Vagina (tissue), 2 donors: ENCODE measurements at regions not wholly inside any gene's neighbourhood (a gene's known extent, or its start where the extent isn't known, plus 50 kb on each side); places are given as distances from the start of the nearest gene placed in this dataset.

Experiments
- DNase-seq, 2 donors: peaks; one replicate each; pipeline ENCODE4 v3.0.0-alpha.2; 2017; ENCODE audit errors: extremely low spot score in 2 of 2
- H3K27ac ChIP-seq: fragments of 200-600 bp; sonication (generic); one replicate; pipeline ENCODE4 v1.5.1; 2019
- H3K27me3 ChIP-seq: fragments of 200-600 bp; sonication (generic); one replicate; pipeline ENCODE4 v1.5.1; 2019
- H3K36me3 ChIP-seq, 2 donors: fragments of 200-600 bp; sonication (generic); one replicate each; pipeline ENCODE4 v1.5.1; 2017 to 2019
- H3K4me1 ChIP-seq: fragments of 200-600 bp; sonication (generic); one replicate; pipeline ENCODE4 v1.5.1; 2019
- H3K4me3 ChIP-seq, 2 donors: fragments of 200-600 bp; sonication (generic); 1 replicate in 1 of 2; 2 replicates in 1 of 2; pipeline ENCODE4 v1.5.1; 2016 to 2019
- H3K9me3 ChIP-seq: fragments of 200-600 bp; sonication (generic); one replicate; pipeline ENCODE4 v1.5.1; 2019
- CTCF ChIP-seq, 3 experiments: fragments of 450-650 bp in 2 of 3; fragments of 200-600 bp in 1 of 3; sonication (generic) in 1 of 3; IDR thresholded peaks; one replicate each; pipeline ENCODE4 v1.5.1; 2017 to 2019; ENCODE audit warnings: antibody characterized with exemption in 3 of 3, mild to moderate bottlenecking in 2 of 3, moderate library complexity in 2 of 3
- POLR2A ChIP-seq, 2 donors: fragments of 450-650 bp; IDR thresholded peaks; one replicate each; pipeline ENCODE4 v1.6.1; 2017; ENCODE audit warnings: antibody characterized with exemption in 2 of 2, mild to moderate bottlenecking in 2 of 2, moderate library complexity in 2 of 2
- POLR2AphosphoS5 ChIP-seq, 2 donors: sonication (generic); formaldehyde crosslinking; IDR thresholded peaks; one replicate each; pipeline ENCODE4 v1.9.0; 2017; ENCODE audit warnings: antibody characterized with exemption in 2 of 2, mild to moderate bottlenecking in 2 of 2, low read depth in 1 of 2; ENCODE audit not compliant: insufficient read depth in 1 of 2
- intact Hi-C: fragments of 100-400 bp; cut with DNase I; formaldehyde crosslinking; loops from one replicate; pipeline ENCODE4 v1.15.1; 2023

GRCh38 chr4:30941641-30942040, 221.5 kb downstream of the PCDH7 start:
- H3K27ac ChIP-seq, result no peak overlapping the region
- no peaks in the 10 kb centered on the region for H3K27me3 ChIP-seq
- no peak overlapping the region for H3K4me3 ChIP-seq
- TF ChIP-seq POLR2AphosphoS5 (IDR thresholded peaks at IDR 0.05; ENCODE audit: insufficient read depth in 1 of 2, low read depth in 1 of 2), result no peak
- no peak for TF ChIP-seq CTCF (IDR thresholded peaks at IDR 0.05)
- TF ChIP-seq POLR2A (IDR thresholded peaks at IDR 0.05), result no peak
- no peak for DNase-seq
- H3K9me3 ChIP-seq, result no peaks in the 10 kb centered on the region
- intact Hi-C loops, result no loop called here
- no peaks in the 10 kb centered on the region for H3K36me3 ChIP-seq
- H3K4me1 ChIP-seq, result no peaks in the 10 kb centered on the region

GRCh38 chr4:30943356-30943755, 223.2 kb downstream of the PCDH7 start:
- Histone ChIP-seq H3K4me1 (no peaks in the 10 kb centered on the region), H3K27ac (no peak overlapping the region), H3K4me3 (no peak overlapping the region), H3K36me3 (no peaks in the 10 kb centered on the region), H3K9me3 (no peaks in the 10 kb centered on the region), H3K27me3 (no peaks in the 10 kb centered on the region)
- no peak for TF ChIP-seq POLR2A (IDR thresholded peaks at IDR 0.05)
- TF ChIP-seq POLR2AphosphoS5 (IDR thresholded peaks at IDR 0.05; ENCODE audit: insufficient read depth in 1 of 2, low read depth in 1 of 2), result no peak
- no peak for TF ChIP-seq CTCF (IDR thresholded peaks at IDR 0.05)
- intact Hi-C loops, result no loop called here
- DNase-seq, result no peak

- no peak overlapping the region for H3K4me3 ChIP-seq
- no peaks in the 10 kb centered on the region for H3K27me3 ChIP-seq
- DNase-seq, result no peak
- intact Hi-C loops, result no loop called here
- TF ChIP-seq POLR2AphosphoS5 (IDR thresholded peaks at IDR 0.05; ENCODE audit: insufficient read depth in 1 of 2, low read depth in 1 of 2) (no peak), CTCF (IDR thresholded peaks at IDR 0.05) (no peak), POLR2A (IDR thresholded peaks at IDR 0.05) (no peak)
- no peaks in the 10 kb centered on the region for H3K9me3 ChIP-seq
- no peaks in the 10 kb centered on the region for H3K36me3 ChIP-seq
- no peaks in the 10 kb centered on the region for H3K4me1 ChIP-seq
- no peak overlapping the region for H3K27ac ChIP-seq
Observed at GRCh38 chr4:30945586-30945985, 225.4 kb downstream of the PCDH7 start.

- intact Hi-C loops, result no loop called here
- no peak overlapping the region for H3K27ac ChIP-seq
Observed at GRCh38 chr4:30946288-30946687, 226.1 kb downstream of the PCDH7 start.

GRCh38 chr4:30948653-30949052, 228.5 kb downstream of the PCDH7 start:
- Histone ChIP-seq H3K27ac (no peak overlapping the region), H3K4me1 (no peaks in the 10 kb centered on the region), H3K27me3 (no peaks in the 10 kb centered on the region), H3K9me3 (no peaks in the 10 kb centered on the region), H3K4me3 (no peak overlapping the region), H3K36me3 (no peaks in the 10 kb centered on the region)
- DNase-seq, result no peak
- intact Hi-C loops, result no loop called here
- TF ChIP-seq POLR2AphosphoS5 (IDR thresholded peaks at IDR 0.05; ENCODE audit: insufficient read depth in 1 of 2, low read depth in 1 of 2) (peak in 1 of 2 donors; percentile 69), CTCF (IDR thresholded peaks at IDR 0.05) (no peak)

More at GRCh38 chr4:30946288-30946687, 226.1 kb downstream of the PCDH7 start:
- H3K9me3 ChIP-seq, result no peaks in the 10 kb centered on the region
- TF ChIP-seq CTCF (IDR thresholded peaks at IDR 0.05), result no peak
- H3K4me1 ChIP-seq, result no peaks in the 10 kb centered on the region
- no peaks in the 10 kb centered on the region for H3K27me3 ChIP-seq
- H3K4me3 ChIP-seq, result no peak overlapping the region
- DNase-seq, result no peak
- H3K36me3 ChIP-seq, result no peaks in the 10 kb centered on the region
